MM.1S (cell line): ENCODE measurements at regions not wholly inside any gene's neighbourhood (a gene's known extent, or its start where the extent isn't known, plus 50 kb on each side); places are given as distances from the start of the nearest gene placed in this dataset.

Source experiments
- DNase-seq: peaks from one replicate; pipeline ENCODE4 v3.0.0-alpha.2; 2015
- H2AFZ ChIP-seq: fragments of 300-600 bp; sonication (generic); 2 replicates; pipeline ENCODE4 v1.6.0; 2016; ENCODE audit warnings: antibody characterized with exemption, low read length
- H3F3A ChIP-seq: fragments of 300-600 bp; sonication (generic); 2 replicates; pipeline ENCODE4 v1.6.1; 2016; ENCODE audit warnings: mild to moderate bottlenecking, antibody characterized with exemption, low read length, moderate library complexity, mixed read lengths; ENCODE audit not compliant: insufficient read depth
- H3K27ac ChIP-seq: fragments of 300-600 bp; sonication (generic); 2 replicates; pipeline ENCODE4 v1.5.1; 2016; ENCODE audit warnings: mild to moderate bottlenecking, low read length
- H3K27me3 ChIP-seq: fragments of 300-600 bp; sonication (generic); replicated peaks from 2 replicates; pipeline ENCODE4 v1.6.0; 2016; ENCODE audit warnings: low read length; ENCODE audit not compliant: insufficient read depth
- H3K36me3 ChIP-seq: fragments of 300-600 bp; sonication (generic); replicated peaks from 2 replicates; pipeline ENCODE4 v1.6.1; 2016; ENCODE audit warnings: mild to moderate bottlenecking, low read length, mixed read lengths; ENCODE audit not compliant: insufficient read depth
- H3K4me1 ChIP-seq: fragments of 300-600 bp; sonication (generic); 2 replicates; pipeline ENCODE4 v1.6.1; 2016; ENCODE audit warnings: low read length, mixed read lengths
- H3K4me2 ChIP-seq: fragments of 300-600 bp; sonication (generic); 2 replicates; pipeline ENCODE4 v1.6.0; 2016; ENCODE audit warnings: low read depth, low read length
- H3K4me3 ChIP-seq: fragments of 300-600 bp; sonication (generic); 2 replicates; pipeline ENCODE4 v1.5.1; 2016; ENCODE audit warnings: low read length, mixed read lengths
- H3K79me2 ChIP-seq: fragments of 300-600 bp; sonication (generic); 2 replicates; pipeline ENCODE4 v1.6.1; 2016; ENCODE audit warnings: mixed run types, low read length, mixed read lengths
- H3K9ac ChIP-seq: fragments of 300-600 bp; sonication (generic); 2 replicates; pipeline ENCODE4 v1.6.1; 2016; ENCODE audit warnings: low read length, mixed read lengths
- H3K9me2 ChIP-seq: fragments of 300-600 bp; sonication (generic); replicated peaks from 2 replicates; pipeline ENCODE4 v1.6.1; 2016; ENCODE audit warnings: mild to moderate bottlenecking, low read length, mixed read lengths; ENCODE audit not compliant: insufficient read depth
- H3K9me3 ChIP-seq: fragments of 300-600 bp; sonication (generic); replicated peaks from 2 replicates; pipeline ENCODE4 v1.6.1; 2016; ENCODE audit warnings: mild to moderate bottlenecking, low read length, mixed read lengths; ENCODE audit not compliant: insufficient read depth
- H4K20me1 ChIP-seq: fragments of 300-600 bp; sonication (generic); 2 replicates; pipeline ENCODE4 v1.6.1; 2016; ENCODE audit warnings: mild to moderate bottlenecking, low read length, moderate library complexity, mixed read lengths; ENCODE audit not compliant: insufficient read depth
- EZH2 ChIP-seq: fragments of 300-600 bp; sonication (generic); optimal IDR thresholded peaks from 2 replicates; pipeline ENCODE3; 2017; ENCODE audit warnings: low read depth, mild to moderate bottlenecking, antibody characterized with exemption, low read length, mixed read lengths
- EZH2phosphoT487 ChIP-seq: fragments of 300-600 bp; sonication (generic); IDR thresholded peaks from 2 replicates; pipeline ENCODE4 v1.6.1; 2018; ENCODE audit warnings: antibody characterized with exemption, low read length
- TF ChIP-seq, protein P1 (sequence below): fragments of 300-600 bp; sonication (generic); IDR thresholded peaks from 2 replicates; pipeline ENCODE4 v1.5.1; 2016; ENCODE audit warnings: antibody characterized with exemption, low read length, mixed read lengths

DNA sequence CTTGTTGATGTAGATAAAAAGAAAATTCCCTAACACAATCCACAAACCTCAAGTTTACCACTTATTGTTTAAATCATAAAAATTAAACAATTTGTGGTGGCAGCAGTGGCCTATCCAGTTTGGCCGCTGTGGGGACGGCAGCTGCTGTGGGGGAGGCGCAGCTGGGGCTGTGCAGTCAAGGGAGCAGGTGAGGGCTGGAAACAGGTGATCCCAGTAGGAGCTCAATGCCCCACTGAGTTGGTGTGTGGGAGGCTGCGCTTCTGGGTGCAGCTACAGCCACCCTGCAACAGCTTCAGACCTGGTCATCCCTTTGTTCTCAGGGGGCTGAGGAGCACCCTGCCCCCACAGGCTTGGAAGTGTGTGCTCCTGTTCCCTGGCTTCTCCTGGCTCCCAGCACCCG is 266.0 kb upstream of the FSIP2 start:
- H4K20me1 ChIP-seq, result no peaks in the 10 kb centered on the region
- H3K9ac ChIP-seq, result no peak overlapping the region
- H3K9me2 ChIP-seq, result no peaks in the 10 kb centered on the region
- H3F3A ChIP-seq, result no peaks in the 10 kb centered on the region
- no peak overlapping the region for H2AFZ ChIP-seq
- no peak for DNase-seq
- H3K79me2 ChIP-seq, result no peaks in the 10 kb centered on the region
- no peaks in the 10 kb centered on the region for H3K9me3 ChIP-seq
- TF ChIP-seq EZH2phosphoT487 (no peak), EZH2 (no peak)
- TF ChIP-seq, protein P1, sequence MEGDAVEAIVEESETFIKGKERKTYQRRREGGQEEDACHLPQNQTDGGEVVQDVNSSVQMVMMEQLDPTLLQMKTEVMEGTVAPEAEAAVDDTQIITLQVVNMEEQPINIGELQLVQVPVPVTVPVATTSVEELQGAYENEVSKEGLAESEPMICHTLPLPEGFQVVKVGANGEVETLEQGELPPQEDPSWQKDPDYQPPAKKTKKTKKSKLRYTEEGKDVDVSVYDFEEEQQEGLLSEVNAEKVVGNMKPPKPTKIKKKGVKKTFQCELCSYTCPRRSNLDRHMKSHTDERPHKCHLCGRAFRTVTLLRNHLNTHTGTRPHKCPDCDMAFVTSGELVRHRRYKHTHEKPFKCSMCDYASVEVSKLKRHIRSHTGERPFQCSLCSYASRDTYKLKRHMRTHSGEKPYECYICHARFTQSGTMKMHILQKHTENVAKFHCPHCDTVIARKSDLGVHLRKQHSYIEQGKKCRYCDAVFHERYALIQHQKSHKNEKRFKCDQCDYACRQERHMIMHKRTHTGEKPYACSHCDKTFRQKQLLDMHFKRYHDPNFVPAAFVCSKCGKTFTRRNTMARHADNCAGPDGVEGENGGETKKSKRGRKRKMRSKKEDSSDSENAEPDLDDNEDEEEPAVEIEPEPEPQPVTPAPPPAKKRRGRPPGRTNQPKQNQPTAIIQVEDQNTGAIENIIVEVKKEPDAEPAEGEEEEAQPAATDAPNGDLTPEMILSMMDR, result no peak
- no peak overlapping the region for H3K27ac ChIP-seq
- H3K4me2 ChIP-seq, result no peak overlapping the region
- H3K27me3 ChIP-seq, result no peaks in the 10 kb centered on the region
- H3K4me3 ChIP-seq, result no peak overlapping the region
- no peaks in the 10 kb centered on the region for H3K36me3 ChIP-seq
- no peaks in the 10 kb centered on the region for H3K4me1 ChIP-seq

DNA sequence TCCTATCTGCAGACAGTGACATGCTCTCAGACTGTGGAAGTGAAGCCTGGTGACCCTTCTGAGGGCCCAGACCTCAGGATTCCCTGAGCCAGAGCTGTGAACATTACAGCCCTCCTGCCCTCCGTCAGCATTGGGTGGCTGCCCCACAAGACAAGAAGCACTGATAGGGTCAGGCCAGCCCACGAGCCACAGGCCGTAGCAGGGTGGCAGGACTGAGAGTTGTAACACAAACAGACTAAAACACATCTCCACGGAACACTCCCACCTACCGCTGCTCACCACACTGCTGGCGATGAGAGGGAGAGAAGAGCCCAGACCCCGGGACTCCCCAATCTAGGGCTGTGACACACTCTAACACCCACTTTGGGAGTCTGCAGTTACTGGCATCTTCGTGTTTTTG is 264.8 kb upstream of the FSIP2 start:
- Histone ChIP-seq H3K9me2 (no peaks in the 10 kb centered on the region), H3K4me1 (no peaks in the 10 kb centered on the region), H3K36me3 (no peaks in the 10 kb centered on the region), H3K9ac (no peak overlapping the region), H3K4me3 (no peak overlapping the region), H3K9me3 (no peaks in the 10 kb centered on the region), H3K79me2 (no peaks in the 10 kb centered on the region), H3K27me3 (no peaks in the 10 kb centered on the region), H3K4me2 (no peak overlapping the region), H3K27ac (no peak overlapping the region), H3F3A (no peaks in the 10 kb centered on the region), H4K20me1 (no peaks in the 10 kb centered on the region), H2AFZ (no peak overlapping the region)
- TF ChIP-seq EZH2phosphoT487 (no peak), EZH2 (no peak)
- TF ChIP-seq, protein P1, result no peak
- DNase-seq, result no peak

DNA sequence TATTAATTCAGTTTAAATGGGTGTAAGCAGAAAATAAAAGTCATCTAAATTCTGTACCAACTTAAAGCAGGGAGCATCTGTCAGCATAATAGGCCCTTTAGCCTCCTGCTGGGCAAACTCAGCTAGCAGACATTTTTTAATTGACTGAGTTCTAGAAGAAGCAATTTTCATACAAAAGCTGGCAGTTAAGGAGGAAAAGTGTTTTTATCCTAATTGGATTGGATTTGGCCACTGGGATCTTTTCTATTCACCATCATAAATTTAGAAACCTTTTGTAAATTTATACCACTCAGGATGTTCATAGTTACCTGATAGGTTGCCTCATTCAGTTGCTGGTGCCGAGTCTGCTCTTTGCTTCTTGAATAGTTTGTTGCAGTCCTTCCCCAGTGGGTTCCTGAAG is 262.7 kb upstream of the FSIP2 start:
- Histone ChIP-seq H2AFZ (no peak overlapping the region), H3K9me2 (no peaks in the 10 kb centered on the region), H3K4me3 (no peak overlapping the region), H3K4me1 (no peaks in the 10 kb centered on the region), H3K4me2 (no peak overlapping the region), H3K79me2 (no peaks in the 10 kb centered on the region), H3K9me3 (no peaks in the 10 kb centered on the region), H4K20me1 (no peaks in the 10 kb centered on the region), H3K27ac (no peak overlapping the region), H3K9ac (no peak overlapping the region), H3F3A (no peaks in the 10 kb centered on the region), H3K27me3 (no peaks in the 10 kb centered on the region), H3K36me3 (no peaks in the 10 kb centered on the region)
- TF ChIP-seq, protein P1, result no peak
- TF ChIP-seq EZH2, result no peak
- TF ChIP-seq EZH2phosphoT487, result no peak
- no peak for DNase-seq
